Ovary (tissue), 7 donors: ENCODE measurements at regions not wholly inside any gene's neighbourhood (a gene's known extent, or its start where the extent isn't known, plus 50 kb on each side); places are given as distances from the start of the nearest gene placed in this dataset.

Experiments
- DNase-seq, 5 donors: peaks; one replicate each; pipeline ENCODE4 v3.0.0-alpha.2; 2019 to 2020
- H3K27ac ChIP-seq, 2 donors: fragments of 200-600 bp; one replicate each; pipeline versions ENCODE4 v1.5.1 to v1.8.0; 2019 to 2022
- H3K27me3 ChIP-seq: fragments of 200-600 bp; one replicate; pipeline ENCODE4 v1.8.0; 2022
- H3K36me3 ChIP-seq: fragments of 200-600 bp; sonication (generic); one replicate; pipeline ENCODE4 v1.5.1; 2019
- H3K4me1 ChIP-seq: one replicate; pipeline ENCODE4 v1.8.1; 2013; ENCODE audit warnings: mild to moderate bottlenecking, moderate library complexity; ENCODE audit not compliant: insufficient read depth
- H3K4me3 ChIP-seq: fragments of 200-600 bp; sonication (generic); one replicate; pipeline ENCODE4 v1.5.1; 2017
- H3K9me3 ChIP-seq, 2 donors: fragments of 200-600 bp in 1 of 2; sonication (generic) in 1 of 2; one replicate each; pipeline versions ENCODE4 v1.5.1 to v1.8.1; 2013 to 2019; ENCODE audit warnings: mild to moderate bottlenecking in 1 of 2, moderate library complexity in 1 of 2
- CTCF ChIP-seq, 3 donors: fragments of 450-650 bp in 2 of 3; fragments of 200-600 bp in 1 of 3; IDR thresholded peaks; one replicate each; pipeline versions ENCODE4 v1.5.1 to v1.8.0; 2016 to 2022; ENCODE audit warnings: antibody characterized with exemption in 3 of 3, mild to moderate bottlenecking in 1 of 3
- EP300 ChIP-seq: sonication (generic); formaldehyde crosslinking; IDR thresholded peaks from one replicate; pipeline ENCODE4 v1.6.1; 2017; ENCODE audit warnings: antibody characterized with exemption
- POLR2A ChIP-seq: fragments of 450-650 bp; IDR thresholded peaks from one replicate; pipeline ENCODE4 v1.6.1; 2017; ENCODE audit warnings: antibody characterized with exemption, mild to moderate bottlenecking, moderate library complexity
- WGBS, 3 donors: extraction: QIAGEN DNeasy Blood & Tissue Kit in 1 of 3; methylation state at CpG; one replicate each; pipeline versions ENCODE4 v1.1.5 to v1.1.7; 2013 to 2017; 5-methylcytosine and 5-hydroxymethylcytosine counted together
- intact Hi-C, 4 donors: fragments of 100-400 bp; cut with DNase I; formaldehyde crosslinking; loops; one replicate each; pipeline versions ENCODE4 v1.11.0 to v1.15.1; 2022 to 2023
- donor health status: DM: no; HTN: no; CAD: no; lungs with moderate emphysema.
- donor health status: DM: no; HTN: no; CAD: no.
- donor health status: Bipolar disorder and iron deficiency.
- donor health status: DM: no; HTN: no; CAD: no.
- donor health status: DM: yes; HTN: yes; CAD: no.

DNA sequence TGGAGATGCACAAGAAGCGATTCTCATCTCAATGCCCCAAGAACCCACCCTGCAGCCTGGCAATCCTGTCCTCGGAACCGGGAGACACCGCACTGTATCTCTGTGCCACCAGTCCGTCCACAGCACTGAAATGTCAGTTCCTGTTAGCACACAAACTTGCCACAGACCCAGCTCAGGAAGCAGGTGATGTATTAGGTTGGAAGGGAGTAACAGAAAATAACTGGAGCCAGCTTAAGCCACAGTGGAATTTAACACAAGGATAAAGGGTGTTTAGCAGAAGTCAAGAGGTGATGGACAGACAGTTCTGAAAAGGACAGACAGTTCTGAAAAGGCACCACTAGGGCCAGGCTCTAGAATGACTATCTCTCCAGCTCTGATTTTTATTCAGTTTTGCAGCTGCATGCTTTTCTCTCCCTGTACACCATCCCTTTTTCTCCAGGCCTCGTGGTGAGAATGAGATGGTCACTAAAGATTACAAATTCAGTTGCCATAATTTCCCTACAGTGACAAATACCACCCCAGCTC, 114.4 kb downstream of the ANKRD18B start:
- no peak for DNase-seq
- intact Hi-C loops: no loop called here
- WGBS, 3 donors: 68 to 70% (median 69%) methylated on average over 6 of the region's 6 CpGs

GRCh38 chr9:33645706-33646105, 121.7 kb downstream of the ANKRD18B start:
- Histone ChIP-seq H3K9me3 (no peaks in the 10 kb centered on the region), H3K4me3 (no peak overlapping the region), H3K27ac (no peak overlapping the region), H3K27me3 (no peaks in the 10 kb centered on the region), H3K36me3 (no peaks in the 10 kb centered on the region), H3K4me1 (no peaks in the 10 kb centered on the region)
- intact Hi-C loops: no loop called here
- TF ChIP-seq EP300 (no peak), POLR2A (no peak), CTCF (IDR thresholded peaks at IDR 0.05) (no peak)
- DNase-seq: no peak

More for the DNA sequence above, 114.4 kb downstream of the ANKRD18B start:
- Histone ChIP-seq H3K27ac (no peak overlapping the region), H3K4me3 (no peak overlapping the region), H3K36me3 (no peaks in the 10 kb centered on the region), H3K9me3 (no peaks in the 10 kb centered on the region), H3K27me3 (no peaks in the 10 kb centered on the region), H3K4me1 (no peaks in the 10 kb centered on the region)
- no peak for TF ChIP-seq CTCF (IDR thresholded peaks at IDR 0.05)
- TF ChIP-seq POLR2A: no peak
- no peak for TF ChIP-seq EP300

- Histone ChIP-seq H3K4me3 (no peak overlapping the region), H3K27ac (no peak overlapping the region), H3K4me1 (no peaks in the 10 kb centered on the region), H3K9me3 (no peaks in the 10 kb centered on the region), H3K27me3 (no peaks in the 10 kb centered on the region), H3K36me3 (no peaks in the 10 kb centered on the region)
- intact Hi-C loops: no loop called here
- no peak for TF ChIP-seq EP300
- TF ChIP-seq CTCF (IDR thresholded peaks at IDR 0.05): no peak
- TF ChIP-seq POLR2A: no peak
- DNase-seq: no peak
These were observed 125.4 kb downstream of the ANKRD18B start for GRCh38 chr9:33649463-33649862.

- TF ChIP-seq EP300: no peak
- TF ChIP-seq CTCF (IDR thresholded peaks at IDR 0.05): no peak
- no peak for TF ChIP-seq POLR2A
- intact Hi-C loops: no loop called here
- H3K36me3 ChIP-seq: no peaks in the 10 kb centered on the region
- no peaks in the 10 kb centered on the region for H3K27me3 ChIP-seq
- WGBS, 3 donors: 38 to 47% (median 40%) methylated on average over 3 of the region's 3 CpGs
- H3K9me3 ChIP-seq: no peaks in the 10 kb centered on the region
- H3K4me3 ChIP-seq: no peak overlapping the region
- H3K4me1 ChIP-seq: no peaks in the 10 kb centered on the region
- DNase-seq: no peak
- no peak overlapping the region for H3K27ac ChIP-seq
These were observed 127.1 kb downstream of the ANKRD18B start for GRCh38 chr9:33651125-33651524.

GRCh38 chr9:33659921-33660320, 135.4 kb upstream of the PRSS3 start:
- no peak for TF ChIP-seq CTCF (IDR thresholded peaks at IDR 0.05)
- TF ChIP-seq EP300: no peak
- no peak for TF ChIP-seq POLR2A

More at GRCh38 chr9:33659921-33660320, 135.4 kb upstream of the PRSS3 start:
- no peak overlapping the region for H3K4me3 ChIP-seq
- no peaks in the 10 kb centered on the region for H3K27me3 ChIP-seq
- no peak overlapping the region for H3K27ac ChIP-seq
- 68 to 81% (median 80%) methylated on average over 1 of the region's 1 CpG for WGBS, 3 donors
- no peak for DNase-seq
- no peaks in the 10 kb centered on the region for H3K9me3 ChIP-seq
- intact Hi-C loops: no loop called here
- H3K36me3 ChIP-seq: no peaks in the 10 kb centered on the region
- H3K4me1 ChIP-seq: no peaks in the 10 kb centered on the region
